ENCODE measurements at regions not wholly inside any gene's neighbourhood (a gene's known extent, or its start where the extent isn't known, plus 50 kb on each side); places are given as distances from the start of the nearest gene placed in this dataset.

GRCh38 chr18:64398320-64398719, 249.4 kb upstream of the LINC00305 start:
- Histone ChIP-seq H3K9me3 (no peaks in the 10 kb centered on the region), H3K27me3 (no peaks in the 10 kb centered on the region), H3K36me3 (no peaks in the 10 kb centered on the region), H3K4me3 (no peak overlapping the region), H3K4me1 (no peaks in the 10 kb centered on the region), H3K27ac (no peak overlapping the region)
- 45 to 74% methylated on average over 1 of the region's 1 CpG for WGBS, 2 donors
- TF ChIP-seq POLR2AphosphoS5 (IDR thresholded peaks at IDR 0.05) (no peak), EP300 (IDR thresholded peaks at IDR 0.05) (no peak), CTCF (IDR thresholded peaks at IDR 0.05) (no peak), POLR2A (IDR thresholded peaks at IDR 0.05) (no peak)
- no peak for DNase-seq
- intact Hi-C loops (cut with DNase I), result no loop called here

- 50 to 60% methylated on average over 1 of the region's 1 CpG for WGBS, 2 donors
- no peaks in the 10 kb centered on the region for H3K9me3 ChIP-seq
- no peak overlapping the region for H3K4me3 ChIP-seq
- H3K27me3 ChIP-seq, result no peaks in the 10 kb centered on the region
- intact Hi-C loops (cut with DNase I), result no loop called here
- no peak overlapping the region for H3K27ac ChIP-seq
- H3K36me3 ChIP-seq, result no peaks in the 10 kb centered on the region
- no peak for DNase-seq
- no peak for TF ChIP-seq CTCF (IDR thresholded peaks at IDR 0.05)
- TF ChIP-seq POLR2AphosphoS5 (IDR thresholded peaks at IDR 0.05), result no peak
- TF ChIP-seq EP300 (IDR thresholded peaks at IDR 0.05), result no peak
- no peak for TF ChIP-seq POLR2A (IDR thresholded peaks at IDR 0.05)
- H3K4me1 ChIP-seq, result no peaks in the 10 kb centered on the region
Observed at GRCh38 chr18:64392202-64392601, 243.3 kb upstream of the LINC00305 start.

DNA sequence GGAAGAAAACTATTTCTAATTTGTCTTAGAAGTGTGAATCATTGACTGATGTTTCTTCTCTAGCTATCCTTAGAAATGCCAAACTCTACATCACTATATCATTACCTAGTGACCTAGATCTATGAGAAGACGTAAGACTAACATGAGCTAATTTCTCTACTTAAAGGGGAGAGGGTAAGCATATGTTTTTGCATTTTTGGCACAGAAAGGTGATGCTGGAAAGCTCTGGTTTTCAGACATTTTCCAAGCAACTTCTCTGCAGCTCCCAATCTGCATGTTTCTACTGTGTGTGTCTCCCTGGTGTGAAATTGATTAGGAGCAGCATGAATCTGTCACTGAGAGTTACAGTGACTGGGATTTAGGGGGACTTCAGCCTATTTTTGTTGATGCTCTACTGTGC, 235.2 kb upstream of the LINC00305 start:
- H3K36me3 ChIP-seq, result no peaks in the 10 kb centered on the region
- no peaks in the 10 kb centered on the region for H3K27me3 ChIP-seq
- H3K27ac ChIP-seq, result no peak overlapping the region
- DNase-seq, result no peak
- H3K4me1 ChIP-seq, result no peaks in the 10 kb centered on the region
- no peaks in the 10 kb centered on the region for H3K9me3 ChIP-seq
- 74 to 75% methylated on average over 1 of the region's 1 CpG for WGBS, 2 donors
- TF ChIP-seq POLR2AphosphoS5 (IDR thresholded peaks at IDR 0.05) (no peak), POLR2A (IDR thresholded peaks at IDR 0.05) (no peak), CTCF (IDR thresholded peaks at IDR 0.05) (no peak), EP300 (IDR thresholded peaks at IDR 0.05) (no peak)
- no peak overlapping the region for H3K4me3 ChIP-seq
- intact Hi-C loops (cut with DNase I), result no loop called here

- no peak for DNase-seq
- intact Hi-C loops (cut with DNase I), result no loop called here
- 49 to 60% methylated on average over 1 of the region's 1 CpG for WGBS, 2 donors
- no peak overlapping the region for H3K27ac ChIP-seq
- no peaks in the 10 kb centered on the region for H3K36me3 ChIP-seq
- H3K9me3 ChIP-seq, result peaks cover 0 to 4% (median 0%) of the 10 kb centered on the region in 4 donors
- TF ChIP-seq POLR2A (IDR thresholded peaks at IDR 0.05) (no peak), EP300 (IDR thresholded peaks at IDR 0.05) (no peak), CTCF (IDR thresholded peaks at IDR 0.05) (no peak), POLR2AphosphoS5 (IDR thresholded peaks at IDR 0.05) (no peak)
- no peaks in the 10 kb centered on the region for H3K4me1 ChIP-seq
- no peak overlapping the region for H3K4me3 ChIP-seq
- no peaks in the 10 kb centered on the region for H3K27me3 ChIP-seq
Observed at GRCh38 chr18:64380117-64380516, 231.2 kb upstream of the LINC00305 start.

- Histone ChIP-seq H3K4me1 (no peaks in the 10 kb centered on the region), H3K27ac (no peak overlapping the region), H3K27me3 (no peaks in the 10 kb centered on the region), H3K36me3 (no peaks in the 10 kb centered on the region), H3K4me3 (no peak overlapping the region), H3K9me3 (peaks cover 0 to 5% (median 0%) of the 10 kb centered on the region in 4 donors)
- 90 to 92% methylated on average over 1 of the region's 1 CpG for WGBS, 2 donors
- intact Hi-C loops (cut with DNase I), result no loop called here
- no peak for DNase-seq
- TF ChIP-seq CTCF (IDR thresholded peaks at IDR 0.05), result no peak
- TF ChIP-seq EP300 (IDR thresholded peaks at IDR 0.05), result no peak
- no peak for TF ChIP-seq POLR2AphosphoS5 (IDR thresholded peaks at IDR 0.05)
- no peak for TF ChIP-seq POLR2A (IDR thresholded peaks at IDR 0.05)
Observed at GRCh38 chr18:64379662-64380061, 230.8 kb upstream of the LINC00305 start.
